ENCODE measurements at regions not wholly inside any gene's neighbourhood (a gene's known extent, or its start where the extent isn't known, plus 50 kb on each side); places are given as distances from the start of the nearest gene placed in this dataset.

GRCh38 chr6:37551446-37551845, 51.8 kb upstream of the CCDC167 start:
- ChIA-PET POLR2A (ENCODE audit: unreplicated experiment) (no interaction called here), CTCF (no interaction called here)
- no peaks in the 10 kb centered on the region; the same call in 1 of the 2 replicates for H4K20me1 ChIP-seq (ENCODE audit: insufficient read depth, low read length)
- dilution Hi-C loops (cut with HindIII; ENCODE audit: low sequenced_read_pairs, unreplicated experiment) (no loop called here), in situ Hi-C loops (cut with MboI; ENCODE audit: low sequenced_read_pairs) (no loop called here), intact Hi-C loops (cut with micrococcal nuclease) (no loop called here)
- H3K14ac ChIP-seq (replicated peaks; ENCODE audit: low read depth, low read length) = no peak overlapping the region
- H3K18ac ChIP-seq (ENCODE audit: low read depth, low read length) = no peak overlapping the region
- H3K9ac ChIP-seq (ENCODE audit: low read depth, low read length) = no peak overlapping the region
- H3K36me3 ChIP-seq (ENCODE audit: control insufficient read depth, insufficient read depth, low read length) = no peaks in the 10 kb centered on the region
- H3K4me3 ChIP-seq (ENCODE audit: insufficient read depth, low read depth, low read length) = no peak overlapping the region
- H2AK9ac ChIP-seq (replicated peaks; ENCODE audit: low read depth, low read length, poor library complexity) = no peak overlapping the region
- TF ChIP-seq CTCF (conservative IDR thresholded peaks at IDR 0.05; ENCODE audit: low read depth, low read length) = no peak
- TF ChIP-seq ELK1 (IDR thresholded peaks at IDR 0.05; ENCODE audit: borderline replicate concordance, low read depth, low read length) = no peak
- no peak for TF ChIP-seq MXI1 (IDR thresholded peaks at IDR 0.05; ENCODE audit: borderline replicate concordance, low read depth, low read length)
- no peak for TF ChIP-seq RFX5 (IDR thresholded peaks at IDR 0.05; ENCODE audit: low read depth, low read length)
- TF ChIP-seq CHD1 (IDR thresholded peaks at IDR 0.05; ENCODE audit: low read depth, low read length) = no peak
- TF ChIP-seq FOS (IDR thresholded peaks at IDR 0.05; ENCODE audit: low read depth, low read length) = no peak
- TF ChIP-seq BHLHE40 (IDR thresholded peaks at IDR 0.05; ENCODE audit: low read depth, low read length) = no peak
- no peak for TF ChIP-seq RCOR1 (IDR thresholded peaks at IDR 0.05; ENCODE audit: insufficient replicate concordance, low read length)
- TF ChIP-seq SMC3 (IDR thresholded peaks at IDR 0.05; ENCODE audit: low read depth, low read length) = no peak
- no peak for TF ChIP-seq USF2 (IDR thresholded peaks at IDR 0.05; ENCODE audit: low read depth, low read length)
- TF ChIP-seq MAFK (IDR thresholded peaks at IDR 0.05; ENCODE audit: low read depth, low read length) = no peak
- TF ChIP-seq MAZ (IDR thresholded peaks at IDR 0.05; ENCODE audit: borderline replicate concordance, low read depth, low read length) = no peak
- TF ChIP-seq POLR2A (IDR thresholded peaks at IDR 0.05; ENCODE audit: low read depth, low read length) = no peak
- TF ChIP-seq RAD21 (IDR thresholded peaks at IDR 0.05; ENCODE audit: low read length) = no peak
- TF ChIP-seq CEBPB (IDR thresholded peaks at IDR 0.05; ENCODE audit: low read depth, low read length) = no peak
- TF ChIP-seq NFE2L2 (IDR thresholded peaks at IDR 0.05; ENCODE audit: low read depth, low read length) = no peak
- no peak overlapping the region for H2BK15ac ChIP-seq (ENCODE audit: low read depth, low read length)
- no peak overlapping the region for H2BK120ac ChIP-seq (ENCODE audit: low read depth, low read length)
- no peak overlapping the region for H2BK20ac ChIP-seq (ENCODE audit: low read depth, low read length)
- ATAC-seq (ENCODE audit: low read depth) (no peak), DNase-seq (no peak)
- no peak overlapping the region for H4K8ac ChIP-seq (ENCODE audit: low read depth in 2 of 2, low read length in 2 of 2)
- H3K4ac ChIP-seq (ENCODE audit: low read depth, low read length) = no peak overlapping the region
- no peaks in the 10 kb centered on the region; the same call in 1 of the 2 replicates for H3K27me3 ChIP-seq (ENCODE audit: control insufficient read depth, insufficient read depth, low read length)
- no TSS peak for BruUV-seq (replicated peaks)
- H3K56ac ChIP-seq (ENCODE audit: extremely low read depth, insufficient read depth, low read length) = no peak overlapping the region
- H2BK5ac ChIP-seq (ENCODE audit: low read depth, low read length, poor library complexity, severe bottlenecking) = no peak overlapping the region
- H3K27ac ChIP-seq (ENCODE audit: insufficient read depth, low read length) = no peak overlapping the region
- no peaks in the 10 kb centered on the region for H3K9me3 ChIP-seq (ENCODE audit: control insufficient read depth, insufficient read depth, low read length)
- H3K23ac ChIP-seq (ENCODE audit: low read depth, low read length) = no peak overlapping the region
- 40% methylated on average over 1 of the region's 3 CpGs; no CpG with 5 or more reads in 1 of the 2 experiments for WGBS, 2 experiments (ENCODE audit: extremely low coverage in 2 of 2, insufficient read length in 1 of 2)
- no peak overlapping the region for H2AFZ ChIP-seq (replicated peaks; ENCODE audit: low read length, poor library complexity)
- no peak overlapping the region for H3K4me2 ChIP-seq (ENCODE audit: low read depth, low read length)
- H4K5ac ChIP-seq (ENCODE audit: low read depth, low read length) = no peak overlapping the region
- H3K9me1 ChIP-seq (ENCODE audit: insufficient read depth, low read length) = peaks cover 7% of the 10 kb centered on the region; the same call in 1 of the 2 replicates
- H3K79me1 ChIP-seq (ENCODE audit: low read depth in 1 of 2, low read length in 2 of 2) = no peaks in the 10 kb centered on the region
- H4K91ac ChIP-seq (ENCODE audit: insufficient read depth, low read depth, low read length) = 0 out of 2 replicates have a peak overlapping the region, but pooled peaks have one; percentile 1
- H3K4me1 ChIP-seq (ENCODE audit: control insufficient read depth, insufficient read depth, low read length) = peaks cover 17% of the 10 kb centered on the region
- no peak overlapping the region for H2AK5ac ChIP-seq (ENCODE audit: low read depth, low read length)
